ENCODE measurements at regions not wholly inside any gene's neighbourhood (a gene's known extent, or its start where the extent isn't known, plus 50 kb on each side); places are given as distances from the start of the nearest gene placed in this dataset.

DNA sequence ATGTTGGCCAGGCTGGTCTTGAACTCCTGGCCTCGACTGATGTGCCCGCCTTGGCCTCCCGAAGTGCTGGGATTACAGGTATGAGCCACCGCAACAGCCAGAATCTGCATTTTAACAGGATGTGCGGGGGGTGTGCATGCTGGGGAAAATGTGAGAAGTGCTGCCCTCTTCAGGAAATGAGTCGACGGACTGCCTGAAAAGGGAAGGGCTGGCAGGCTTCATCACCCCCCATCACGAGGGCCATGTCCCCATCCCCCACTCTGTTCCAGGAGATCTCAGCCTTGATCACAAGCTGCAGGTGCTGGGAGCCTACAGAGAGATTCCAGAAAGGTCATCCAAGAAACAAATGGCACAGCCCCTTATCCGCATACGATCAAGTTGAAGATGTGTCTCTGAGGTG, 195.3 kb upstream of the RPL38 start:
- peaks cover 6 to 35% (median 23%) of the 10 kb centered on the region in 5 donors for H3K27me3 Mint-ChIP-seq
- H3K36me3 Mint-ChIP-seq = no peaks in the 10 kb centered on the region
- POLR2A ChIA-PET = no interaction called here
- no peak overlapping the region for H3K4me3 Mint-ChIP-seq
- H3K9me3 Mint-ChIP-seq = no peaks in the 10 kb centered on the region
- DNase-seq (peak in 1 of 10 donors; percentile 7), ATAC-seq (no peak)
- peaks cover 6 to 15% (median 12%) of the 10 kb centered on the region in 4 donors for H3K4me1 Mint-ChIP-seq
- peak overlapping the region in 2 of 10 donors; percentile 13 to 21 for H3K27ac Mint-ChIP-seq

- DNase-seq (no peak), ATAC-seq (no peak)
- Mint-ChIP-seq H3K27me3 (peaks cover 9 to 26% (median 25%) of the 10 kb centered on the region in 5 donors), H3K4me3 (no peak overlapping the region), H3K27ac (no peak overlapping the region), H3K9me3 (no peaks in the 10 kb centered on the region), H3K36me3 (no peaks in the 10 kb centered on the region), H3K4me1 (peaks cover 7 to 15% (median 12%) of the 10 kb centered on the region in 4 donors)
- POLR2A ChIA-PET = no interaction called here
Observed at GRCh38 chr17:74009056-74009625, 194.3 kb upstream of the RPL38 start.

GRCh38 chr17:74010903-74011302, 192.6 kb upstream of the RPL38 start:
- ATAC-seq (no peak), DNase-seq (peak in 1 of 10 donors; percentile 37)
- peaks cover 10 to 22% (median 17%) of the 10 kb centered on the region in 5 donors for H3K27me3 Mint-ChIP-seq
- no peaks in the 10 kb centered on the region for H3K36me3 Mint-ChIP-seq
- H3K4me3 Mint-ChIP-seq = no peak overlapping the region
- POLR2A ChIA-PET = no interaction called here
- peak overlapping the region in 2 of 10 donors; percentile 12 to 84 for H3K27ac Mint-ChIP-seq
- H3K9me3 Mint-ChIP-seq = no peaks in the 10 kb centered on the region
- peaks cover 9 to 15% (median 12%) of the 10 kb centered on the region in 4 donors for H3K4me1 Mint-ChIP-seq

- Mint-ChIP-seq H3K27me3 (peaks cover 10 to 25% (median 19%) of the 10 kb centered on the region in 5 donors), H3K27ac (peak overlapping the region in 4 of 10 donors; percentile 27 to 78 (median 46)), H3K4me3 (peak overlapping the region in 1 of 10 donors; percentile 28), H3K9me3 (no peaks in the 10 kb centered on the region), H3K36me3 (no peaks in the 10 kb centered on the region), H3K4me1 (peaks cover 9 to 15% (median 12%) of the 10 kb centered on the region in 4 donors)
- no peak for DNase-seq
- ATAC-seq = no peak
- POLR2A ChIA-PET = interaction anchor here (0.7 kb wide), 1 partner anchor 437 kb away, joined by 4 read pairs; no protein-coding TSS in a partner anchor
Observed at GRCh38 chr17:74011966-74012365, 191.5 kb upstream of the RPL38 start.

GRCh38 chr17:74012465-74012864, 191.0 kb upstream of the RPL38 start:
- Mint-ChIP-seq H3K36me3 (no peaks in the 10 kb centered on the region), H3K4me1 (peaks cover 9 to 15% (median 12%) of the 10 kb centered on the region in 4 donors), H3K27ac (peak overlapping the region in 7 of 10 donors; percentile 48 to 87 (median 78)), H3K9me3 (no peaks in the 10 kb centered on the region), H3K4me3 (peak overlapping the region in 5 of 10 donors; percentile 17 to 56 (median 28)), H3K27me3 (peaks cover 10 to 25% (median 15%) of the 10 kb centered on the region in 5 donors)
- ATAC-seq (peak; percentile 69), DNase-seq (peak in 4 of 10 donors; percentile 14 to 68 (median 58))
- POLR2A ChIA-PET = interaction anchor here (0.7 kb wide), 1 partner anchor 437 kb away, joined by 4 read pairs; no protein-coding TSS in a partner anchor

- peaks cover 9 to 13% (median 11%) of the 10 kb centered on the region in 4 donors for H3K4me1 Mint-ChIP-seq
- POLR2A ChIA-PET = no interaction called here
- no peak overlapping the region for H3K27ac Mint-ChIP-seq
- H3K27me3 Mint-ChIP-seq = peaks cover 8 to 17% (median 10%) of the 10 kb centered on the region in 5 donors
- DNase-seq = no peak
- ATAC-seq = no peak
- H3K9me3 Mint-ChIP-seq = no peaks in the 10 kb centered on the region
- no peak overlapping the region for H3K4me3 Mint-ChIP-seq
- no peaks in the 10 kb centered on the region for H3K36me3 Mint-ChIP-seq
Observed at GRCh38 chr17:74015316-74015715, 188.2 kb upstream of the RPL38 start.

DNA sequence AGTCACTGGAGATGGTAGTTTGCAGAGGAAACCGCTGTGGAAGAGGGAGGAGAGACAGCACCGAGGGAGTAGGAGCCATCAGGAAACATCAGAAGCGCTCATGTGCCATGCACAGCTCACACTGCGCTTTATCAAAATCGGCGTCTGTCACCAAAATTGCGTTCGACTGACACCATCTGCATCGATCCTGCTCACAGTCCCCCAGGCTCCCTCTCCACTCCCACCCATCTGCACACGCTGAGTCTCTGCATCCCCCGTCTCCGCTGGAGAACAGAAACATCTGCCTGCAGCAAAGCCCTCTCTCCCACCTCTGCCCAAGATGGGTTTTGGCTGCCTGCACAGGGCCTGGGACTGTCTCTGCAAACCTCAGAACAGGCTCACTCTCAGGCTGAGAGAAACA, 187.5 kb upstream of the RPL38 start:
- POLR2A ChIA-PET = no interaction called here

GRCh38 chr17:74016461-74016860, 187.0 kb upstream of the RPL38 start:
- H3K9me3 Mint-ChIP-seq = no peaks in the 10 kb centered on the region
- no peak overlapping the region for H3K4me3 Mint-ChIP-seq
- no peak overlapping the region for H3K27ac Mint-ChIP-seq
- DNase-seq (no peak), ATAC-seq (no peak)
- H3K36me3 Mint-ChIP-seq = no peaks in the 10 kb centered on the region
- peaks cover 8 to 17% (median 10%) of the 10 kb centered on the region in 5 donors for H3K27me3 Mint-ChIP-seq
- peaks cover 9 to 13% (median 11%) of the 10 kb centered on the region in 4 donors for H3K4me1 Mint-ChIP-seq
- POLR2A ChIA-PET = no interaction called here

More for the DNA sequence above, 187.5 kb upstream of the RPL38 start:
- H3K27ac Mint-ChIP-seq = no peak overlapping the region
- H3K27me3 Mint-ChIP-seq = peaks cover 8 to 17% (median 10%) of the 10 kb centered on the region in 5 donors
- ATAC-seq (no peak), DNase-seq (peak in 1 of 10 donors; percentile 53)
- H3K4me1 Mint-ChIP-seq = peaks cover 9 to 13% (median 11%) of the 10 kb centered on the region in 4 donors
- H3K36me3 Mint-ChIP-seq = no peaks in the 10 kb centered on the region
- H3K4me3 Mint-ChIP-seq = no peak overlapping the region
- no peaks in the 10 kb centered on the region for H3K9me3 Mint-ChIP-seq

DNA sequence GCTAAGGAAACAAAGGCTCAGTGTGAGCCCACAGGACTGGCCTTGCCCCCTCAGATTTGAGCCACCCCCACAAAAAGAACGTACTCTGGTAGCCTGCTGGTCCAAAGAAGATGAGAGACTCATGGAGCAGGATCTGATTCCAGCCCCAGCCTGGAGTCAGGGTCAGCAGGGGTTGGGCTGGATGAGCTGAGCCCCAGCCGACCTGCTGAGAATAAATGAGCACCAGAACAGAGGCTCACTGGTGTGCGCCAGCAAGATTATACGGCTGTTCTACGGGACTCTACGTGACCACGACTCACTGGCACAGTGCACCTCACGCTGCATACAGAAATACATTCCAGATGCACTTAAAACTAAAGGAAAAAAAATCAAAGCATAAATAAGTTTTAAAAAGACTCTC, 186.0 kb upstream of the RPL38 start:
- POLR2A ChIA-PET = no interaction called here
- ATAC-seq = no peak
- Mint-ChIP-seq H3K27me3 (peaks cover 8 to 17% (median 10%) of the 10 kb centered on the region in 5 donors), H3K4me3 (no peak overlapping the region), H3K27ac (no peak overlapping the region), H3K36me3 (no peaks in the 10 kb centered on the region), H3K9me3 (no peaks in the 10 kb centered on the region), H3K4me1 (peaks cover 4 to 7% (median 5%) of the 10 kb centered on the region in 4 donors)
- no peak for DNase-seq

DNA sequence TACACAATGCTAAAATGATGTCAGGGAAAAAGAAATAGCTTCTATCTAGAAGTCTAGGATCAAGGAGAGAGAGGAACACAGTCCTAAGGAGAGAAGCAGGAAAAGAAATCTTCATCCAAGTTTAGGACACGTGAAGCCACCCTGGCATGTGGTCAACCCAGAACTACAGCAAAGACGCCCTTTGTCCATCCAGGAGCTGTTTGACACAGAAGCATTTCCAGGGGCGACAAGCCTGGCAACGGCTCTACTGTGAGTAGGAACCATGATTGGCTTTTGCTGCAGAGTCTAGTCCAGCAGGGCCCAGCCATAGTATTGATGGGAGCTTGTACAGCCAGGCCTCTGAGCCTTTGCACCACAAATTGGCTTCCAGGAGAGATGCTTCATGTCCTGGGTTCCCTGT, 185.4 kb upstream of the RPL38 start:
- no peak overlapping the region for H3K27ac Mint-ChIP-seq

DNA sequence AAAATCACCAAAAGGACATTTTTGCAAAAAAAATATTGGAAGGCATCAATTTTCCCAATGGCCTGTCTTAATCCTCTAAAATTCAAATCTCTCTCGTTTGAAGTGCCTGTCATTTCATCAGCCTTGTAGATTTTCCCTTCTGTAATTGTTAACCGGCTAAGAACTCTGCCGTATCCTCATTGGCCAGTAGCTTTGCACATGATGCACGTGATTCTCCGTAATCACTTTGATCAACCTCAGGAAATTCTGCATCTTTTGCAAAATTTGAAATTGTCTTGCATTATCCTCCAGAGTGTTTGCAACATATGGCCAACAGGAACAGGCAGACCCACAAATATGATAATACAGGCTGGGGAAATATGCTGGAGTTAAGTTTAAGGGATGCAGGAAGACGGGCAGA, 184.2 kb upstream of the RPL38 start:
- Mint-ChIP-seq H3K4me3 (no peak overlapping the region), H3K27ac (no peak overlapping the region), H3K36me3 (no peaks in the 10 kb centered on the region), H3K4me1 (peaks cover 0 to 2% (median 0%) of the 10 kb centered on the region in 4 donors), H3K9me3 (no peaks in the 10 kb centered on the region), H3K27me3 (peaks cover 0 to 18% (median 9%) of the 10 kb centered on the region in 5 donors)
- DNase-seq = no peak
- ATAC-seq = no peak
- POLR2A ChIA-PET = no interaction called here

More for the DNA sequence above, 185.4 kb upstream of the RPL38 start:
- H3K9me3 Mint-ChIP-seq = no peaks in the 10 kb centered on the region
- H3K36me3 Mint-ChIP-seq = no peaks in the 10 kb centered on the region
- H3K4me1 Mint-ChIP-seq = peaks cover 0 to 3% (median 0%) of the 10 kb centered on the region in 4 donors
- no peak for ATAC-seq
- no peak overlapping the region for H3K4me3 Mint-ChIP-seq
- DNase-seq = no peak
- POLR2A ChIA-PET = no interaction called here
- peaks cover 5 to 16% (median 10%) of the 10 kb centered on the region in 5 donors for H3K27me3 Mint-ChIP-seq

DNA sequence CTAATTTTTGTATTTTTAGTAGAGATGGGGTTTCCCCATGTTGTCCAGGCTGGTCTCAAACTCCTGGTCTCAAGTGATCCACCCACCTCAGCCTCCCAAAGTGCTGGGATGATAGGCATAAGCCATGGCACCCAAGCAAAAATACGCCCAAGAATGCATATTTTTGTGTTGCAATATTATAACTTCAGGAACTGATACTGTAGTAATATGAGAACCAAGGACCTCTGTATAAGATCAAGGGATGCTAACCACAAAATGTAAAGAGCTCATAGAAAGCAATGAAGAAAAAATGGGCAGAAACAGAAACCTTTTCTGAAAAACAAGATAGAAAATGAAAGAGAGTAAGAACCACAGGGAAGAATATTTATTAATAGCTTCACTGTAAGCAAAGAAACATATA, 183.6 kb upstream of the RPL38 start:
- ATAC-seq = no peak
- H3K4me3 Mint-ChIP-seq = no peak overlapping the region
- DNase-seq = no peak
- H3K27me3 Mint-ChIP-seq = peaks cover 0 to 18% (median 13%) of the 10 kb centered on the region in 5 donors
- no peaks in the 10 kb centered on the region for H3K9me3 Mint-ChIP-seq
- H3K36me3 Mint-ChIP-seq = no peaks in the 10 kb centered on the region
- no peak overlapping the region for H3K27ac Mint-ChIP-seq
- H3K4me1 Mint-ChIP-seq = peaks cover 0 to 2% (median 0%) of the 10 kb centered on the region in 4 donors
- POLR2A ChIA-PET = no interaction called here

- no peak overlapping the region for H3K27ac Mint-ChIP-seq
- H3K4me1 Mint-ChIP-seq = peaks cover 0 to 2% (median 0%) of the 10 kb centered on the region in 4 donors
Observed at GRCh38 chr17:74020522-74020921, 183.0 kb upstream of the RPL38 start.

More at GRCh38 chr17:74020522-74020921, 183.0 kb upstream of the RPL38 start:
- Mint-ChIP-seq H3K9me3 (no peaks in the 10 kb centered on the region), H3K36me3 (no peaks in the 10 kb centered on the region), H3K27me3 (peaks cover 0 to 15% (median 10%) of the 10 kb centered on the region in 5 donors), H3K4me3 (no peak overlapping the region)
- POLR2A ChIA-PET = no interaction called here
- DNase-seq (no peak), ATAC-seq (no peak)
